ENCODE measurements at regions not wholly inside any gene's neighbourhood (a gene's known extent, or its start where the extent isn't known, plus 50 kb on each side); places are given as distances from the start of the nearest gene placed in this dataset.

- H3K79me2 ChIP-seq (ENCODE audit: control insufficient read depth, insufficient read depth, low read length) = no peaks in the 10 kb centered on the region
- H3K4me2 ChIP-seq (ENCODE audit: extremely low read depth, insufficient read depth, low read length) = no peak overlapping the region
- H3K9ac ChIP-seq (ENCODE audit: insufficient read depth, low read length) = no peak overlapping the region
- no peak overlapping the region for H3K4me3 ChIP-seq (replicated peaks in 1 of 4; ENCODE audit: control extremely low read depth in 1 of 4, insufficient read depth in 1 of 4, low read depth in 3 of 4, low read length in 4 of 4)
- H3K9me3 ChIP-seq (ENCODE audit: control insufficient read depth, insufficient read depth, low read depth, low read length) = no peaks in the 10 kb centered on the region
- no peaks in the 10 kb centered on the region for H3K4me1 ChIP-seq (ENCODE audit: control insufficient read depth, extremely low read depth, insufficient read depth, low read length)
- H3K27me3 ChIP-seq (ENCODE audit: control insufficient read depth, insufficient read depth, low read length) = no peaks in the 10 kb centered on the region
- no peak for DNase-seq (ENCODE audit: low read depth in 2 of 2)
- H3K27ac ChIP-seq (ENCODE audit: insufficient read depth, low read length) = no peak overlapping the region
- H3K36me3 ChIP-seq (ENCODE audit: control insufficient read depth, insufficient read depth, low read length) = no peaks in the 10 kb centered on the region
- H2AFZ ChIP-seq (ENCODE audit: low read length) = no peak overlapping the region
- no peak for TF ChIP-seq EZH2 (IDR thresholded peaks at IDR 0.05; ENCODE audit: low read length, missing control alignments)
- no peak for TF ChIP-seq CTCF (conservative IDR thresholded peaks at IDR 0.05 in 1 of 2, IDR thresholded peaks at IDR 0.05 in 1 of 2; ENCODE audit: low read depth in 1 of 2, low read length in 2 of 2)
- no peaks in the 10 kb centered on the region for H4K20me1 ChIP-seq (ENCODE audit: control insufficient read depth, extremely low read depth, insufficient read depth, low read length)
Observed at GRCh38 chr2:14905571-14905970, 273.1 kb downstream of the LRATD1 start.

- H3K9ac ChIP-seq (ENCODE audit: insufficient read depth, low read length) = no peak overlapping the region
- no peaks in the 10 kb centered on the region for H3K27me3 ChIP-seq (ENCODE audit: control insufficient read depth, insufficient read depth, low read length)
Observed at GRCh38 chr2:14907014-14907612, 274.6 kb downstream of the LRATD1 start.

DNA sequence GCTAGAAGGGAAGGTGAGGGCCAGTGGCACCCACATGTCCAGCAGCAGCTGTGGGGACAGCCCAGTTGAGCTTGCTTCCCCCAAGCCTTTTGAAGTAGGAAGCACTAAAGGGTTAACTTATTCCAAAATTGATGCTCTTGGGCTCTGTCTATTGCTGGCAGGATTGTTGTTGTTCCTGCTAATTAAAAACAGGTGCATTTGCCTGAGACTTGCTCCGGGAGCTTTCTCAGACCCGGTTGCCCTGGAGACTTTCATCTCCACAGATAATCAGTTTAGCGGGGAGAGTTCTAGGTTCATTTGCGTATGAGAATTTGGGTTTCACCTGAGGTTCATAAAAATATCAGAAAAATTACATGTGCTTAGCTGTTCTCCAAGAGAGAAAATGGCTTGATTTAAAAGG lies 277.3 kb downstream of the LRATD1 start:
- no peaks in the 10 kb centered on the region for H3K27me3 ChIP-seq (ENCODE audit: control insufficient read depth, insufficient read depth, low read length)
- no peak overlapping the region for H2AFZ ChIP-seq (ENCODE audit: low read length)
- no peak for TF ChIP-seq CTCF (conservative IDR thresholded peaks at IDR 0.05 in 1 of 2, IDR thresholded peaks at IDR 0.05 in 1 of 2; ENCODE audit: low read depth in 1 of 2, low read length in 2 of 2)
- no peak for TF ChIP-seq EZH2 (IDR thresholded peaks at IDR 0.05; ENCODE audit: low read length, missing control alignments)
- no peaks in the 10 kb centered on the region for H3K4me1 ChIP-seq (ENCODE audit: control insufficient read depth, extremely low read depth, insufficient read depth, low read length)
- no peaks in the 10 kb centered on the region for H3K36me3 ChIP-seq (ENCODE audit: control insufficient read depth, insufficient read depth, low read length)
- H4K20me1 ChIP-seq (ENCODE audit: control insufficient read depth, extremely low read depth, insufficient read depth, low read length) = no peaks in the 10 kb centered on the region
- H3K79me2 ChIP-seq (ENCODE audit: control insufficient read depth, insufficient read depth, low read length) = no peaks in the 10 kb centered on the region
- no peaks in the 10 kb centered on the region for H3K9me3 ChIP-seq (ENCODE audit: control insufficient read depth, insufficient read depth, low read depth, low read length)
- no peak overlapping the region for H3K9ac ChIP-seq (ENCODE audit: insufficient read depth, low read length)
- H3K27ac ChIP-seq (ENCODE audit: insufficient read depth, low read length) = no peak overlapping the region
- no peak for DNase-seq (ENCODE audit: low read depth in 2 of 2)
- H3K4me2 ChIP-seq (ENCODE audit: extremely low read depth, insufficient read depth, low read length) = no peak overlapping the region
- no peak overlapping the region for H3K4me3 ChIP-seq (replicated peaks in 1 of 4; ENCODE audit: control extremely low read depth in 1 of 4, insufficient read depth in 1 of 4, low read depth in 3 of 4, low read length in 4 of 4)

More at GRCh38 chr2:14907014-14907612, 274.6 kb downstream of the LRATD1 start:
- no peak overlapping the region for H3K4me2 ChIP-seq (ENCODE audit: extremely low read depth, insufficient read depth, low read length)
- no peaks in the 10 kb centered on the region for H3K4me1 ChIP-seq (ENCODE audit: control insufficient read depth, extremely low read depth, insufficient read depth, low read length)
- H4K20me1 ChIP-seq (ENCODE audit: control insufficient read depth, extremely low read depth, insufficient read depth, low read length) = no peaks in the 10 kb centered on the region
- no peak overlapping the region for H3K27ac ChIP-seq (ENCODE audit: insufficient read depth, low read length)
- no peaks in the 10 kb centered on the region for H3K9me3 ChIP-seq (ENCODE audit: control insufficient read depth, insufficient read depth, low read depth, low read length)
- TF ChIP-seq EZH2 (IDR thresholded peaks at IDR 0.05; ENCODE audit: low read length, missing control alignments) (no peak), CTCF (conservative IDR thresholded peaks at IDR 0.05 in 1 of 2, IDR thresholded peaks at IDR 0.05 in 1 of 2; ENCODE audit: low read depth in 1 of 2, low read length in 2 of 2) (no peak)
- no peak overlapping the region for H2AFZ ChIP-seq (ENCODE audit: low read length)
- H3K4me3 ChIP-seq (replicated peaks in 1 of 4; ENCODE audit: control extremely low read depth in 1 of 4, insufficient read depth in 1 of 4, low read depth in 3 of 4, low read length in 4 of 4) = no peak overlapping the region
- DNase-seq (ENCODE audit: low read depth in 2 of 2) = no peak
- H3K79me2 ChIP-seq (ENCODE audit: control insufficient read depth, insufficient read depth, low read length) = no peaks in the 10 kb centered on the region
- no peaks in the 10 kb centered on the region for H3K36me3 ChIP-seq (ENCODE audit: control insufficient read depth, insufficient read depth, low read length)
